DND-41 (cell line): ENCODE measurements at regions not wholly inside any gene's neighbourhood (a gene's known extent, or its start where the extent isn't known, plus 50 kb on each side); places are given as distances from the start of the nearest gene placed in this dataset.
"Not testable (repeated sequence)": the region's sequence is repeated elsewhere in the genome, so short reads cannot be mapped to it uniquely, and the experiment has no call there.

Source experiments
- CTCF ChIP-seq: IDR thresholded peaks from 2 replicates; pipeline ENCODE4 v1.5.1; 2012; ENCODE audit warnings: borderline replicate concordance, low read length, moderate library complexity, mild to moderate bottlenecking; ENCODE audit not compliant: poor library complexity, severe bottlenecking; ENCODE audit errors: extremely low read depth
- EZH2 ChIP-seq: IDR thresholded peaks from 3 replicates; pipeline ENCODE4 v1.6.1; 2012; ENCODE audit warnings: borderline replicate concordance, low read depth, mild to moderate bottlenecking, moderate library complexity, low read length, inconsistent platforms; ENCODE audit not compliant: severe bottlenecking

DNA sequence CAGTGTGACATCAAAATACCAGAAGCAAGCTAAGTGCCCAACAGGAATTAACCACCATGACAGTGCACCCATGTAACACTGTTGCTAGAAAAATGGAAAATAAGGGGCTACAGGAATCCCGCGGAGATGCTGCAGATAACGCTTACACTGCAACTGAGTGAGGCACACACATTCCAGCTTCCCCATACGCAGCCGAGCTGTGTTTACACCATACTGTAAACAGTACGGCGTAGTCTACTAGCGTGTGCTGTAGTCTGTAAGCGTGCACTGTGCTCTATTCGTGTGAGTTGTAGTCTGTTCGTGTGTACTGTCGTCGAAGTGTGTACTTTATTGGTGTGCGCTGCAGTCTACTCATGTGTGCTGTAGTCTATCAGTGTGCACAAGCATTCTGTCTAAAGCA lies 5372.2 kb upstream of the TPTE start:
- not testable (repeated sequence) for TF ChIP-seq CTCF, EZH2
